ENCODE measurements at regions not wholly inside any gene's neighbourhood (a gene's known extent, or its start where the extent isn't known, plus 50 kb on each side); places are given as distances from the start of the nearest gene placed in this dataset.

GRCh38 chr4:34922325-34922724 is 1322.0 kb downstream of the ARAP2 start:
- Histone ChIP-seq H3K36me3 (no peaks in the 10 kb centered on the region), H3K4me1 (no peaks in the 10 kb centered on the region), H3K9me3 (no peaks in the 10 kb centered on the region), H3K4me3 (no peak overlapping the region), H3K27ac (no peak overlapping the region), H3K27me3 (no peaks in the 10 kb centered on the region)
- 78 to 82% (median 81%) methylated on average over 2 of the region's 2 CpGs for WGBS, 5 donors
- intact Hi-C loops (cut with DNase I; ENCODE audit: low total_unique reads), result no loop called here
- TF ChIP-seq CTCF (IDR thresholded peaks at IDR 0.05) (no peak), POLR2AphosphoS5 (IDR thresholded peaks at IDR 0.05) (no peak), POLR2A (IDR thresholded peaks at IDR 0.05) (no peak), EP300 (IDR thresholded peaks at IDR 0.05) (no peak)
- no peak for DNase-seq

- Histone ChIP-seq H3K27me3 (no peaks in the 10 kb centered on the region), H3K4me3 (no peak overlapping the region), H3K4me1 (no peaks in the 10 kb centered on the region), H3K9me3 (peaks cover 0 to 3% (median 0%) of the 10 kb centered on the region in 4 donors), H3K36me3 (no peaks in the 10 kb centered on the region), H3K27ac (no peak overlapping the region)
- no peak for TF ChIP-seq POLR2A (IDR thresholded peaks at IDR 0.05)
- no peak for TF ChIP-seq POLR2AphosphoS5 (IDR thresholded peaks at IDR 0.05)
- no peak for TF ChIP-seq CTCF (IDR thresholded peaks at IDR 0.05)
- TF ChIP-seq EP300 (IDR thresholded peaks at IDR 0.05), result no peak
- intact Hi-C loops (cut with DNase I; ENCODE audit: low total_unique reads), result no loop called here
- 61 to 74% (median 67%) methylated on average over 5 of the region's 5 CpGs for WGBS, 5 donors
- no peak for DNase-seq
Measured at GRCh38 chr4:34932591-34932990, 1311.7 kb downstream of the ARAP2 start.

DNA sequence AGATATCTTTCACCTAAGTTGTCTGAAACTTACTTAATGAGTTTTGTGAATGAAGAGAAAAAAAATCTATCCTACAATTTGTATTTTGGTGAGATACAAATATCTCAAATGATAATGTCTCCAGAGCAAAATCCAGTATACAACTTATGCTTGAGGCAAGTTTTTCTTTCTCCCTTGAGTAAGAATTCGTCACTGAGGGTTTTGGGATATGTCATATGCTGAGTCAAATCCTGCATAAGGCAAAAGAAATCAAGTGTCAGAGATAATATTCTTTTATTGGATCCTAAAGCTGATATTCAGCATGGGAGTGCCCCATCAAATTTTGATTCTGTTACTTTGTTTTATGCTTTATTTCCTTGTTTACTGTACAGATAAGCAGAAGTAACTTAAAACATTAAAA is 1308.6 kb downstream of the ARAP2 start:
- TF ChIP-seq POLR2A (IDR thresholded peaks at IDR 0.05) (no peak), CTCF (IDR thresholded peaks at IDR 0.05) (no peak), POLR2AphosphoS5 (IDR thresholded peaks at IDR 0.05) (no peak), EP300 (IDR thresholded peaks at IDR 0.05) (no peak)
- 44 to 56% (median 46%) methylated on average over 1 of the region's 1 CpG for WGBS, 5 donors

GRCh38 chr4:34939073-34939472 is 1305.2 kb downstream of the ARAP2 start:
- Histone ChIP-seq H3K9me3 (peaks cover 0 to 7% (median 4%) of the 10 kb centered on the region in 4 donors), H3K4me3 (no peak overlapping the region), H3K4me1 (no peaks in the 10 kb centered on the region), H3K27ac (no peak overlapping the region), H3K36me3 (no peaks in the 10 kb centered on the region), H3K27me3 (no peaks in the 10 kb centered on the region)
- TF ChIP-seq CTCF (IDR thresholded peaks at IDR 0.05) (no peak), POLR2A (IDR thresholded peaks at IDR 0.05) (no peak), POLR2AphosphoS5 (IDR thresholded peaks at IDR 0.05) (no peak), EP300 (IDR thresholded peaks at IDR 0.05) (no peak)
- no peak for DNase-seq
- intact Hi-C loops (cut with DNase I; ENCODE audit: low total_unique reads), result no loop called here
- 80 to 94% (median 87%) methylated on average over 13 to 14 of the region's 14 CpGs for WGBS, 5 donors

More for the DNA sequence above, 1308.6 kb downstream of the ARAP2 start:
- Histone ChIP-seq H3K27me3 (no peaks in the 10 kb centered on the region), H3K4me3 (no peak overlapping the region), H3K36me3 (no peaks in the 10 kb centered on the region), H3K9me3 (peaks cover 0 to 10% (median 4%) of the 10 kb centered on the region in 4 donors), H3K27ac (no peak overlapping the region), H3K4me1 (no peaks in the 10 kb centered on the region)
- intact Hi-C loops (cut with DNase I; ENCODE audit: low total_unique reads), result no loop called here
- DNase-seq, result no peak

Data from stomach (tissue), 8 donors.